WTC11 (cell line): ENCODE measurements at regions not wholly inside any gene's neighbourhood (a gene's known extent, or its start where the extent isn't known, plus 50 kb on each side); places are given as distances from the start of the nearest gene placed in this dataset.

ENCODE experiments used
- ATAC-seq: fragments of 200-7000 bp; cut with Tn5 transposase; 2 replicates; pipeline ENCODE4 v1.10.0; 2021; ENCODE audit warnings: mild to moderate bottlenecking, moderate library complexity
- CTCF ChIA-PET: fragments of 300-600 bp; sonication (Branson Sonifier 250); formaldehyde crosslinking; loops from one replicate; lab custom pipeline; 2021; ENCODE audit warnings: antibody characterized with exemption; lab: Charles Lee
- POLR2A ChIA-PET: fragments of 350-600 bp; sonication (Branson Sonifier 250); formaldehyde crosslinking; loops from one replicate; lab custom pipeline; 2021; ENCODE audit warnings: antibody characterized with exemption; lab: Charles Lee
- DNase-seq: peaks from one replicate; pipeline ENCODE4 v3.0.0; 2021; ENCODE audit warnings: low spot score
- H3K27ac Mint-ChIP-seq: 2 replicates; pipeline ENCODE4 v1.8.0; 2021; ENCODE audit warnings: mixed read lengths
- H3K27me3 Mint-ChIP-seq: 2 replicates; pipeline ENCODE4 v1.8.0; 2021; ENCODE audit warnings: low read depth, mild to moderate bottlenecking, moderate library complexity, mixed read lengths
- H3K36me3 Mint-ChIP-seq: 2 replicates; pipeline ENCODE4 v1.8.0; 2021; ENCODE audit warnings: mixed read lengths
- H3K4me1 Mint-ChIP-seq: 2 replicates; pipeline ENCODE4 v1.8.0; 2022; ENCODE audit warnings: mixed read lengths
- H3K4me3 Mint-ChIP-seq: 2 replicates; pipeline ENCODE4 v1.8.0; 2021; ENCODE audit warnings: mild to moderate bottlenecking, moderate library complexity, mixed read lengths
- H3K9me3 Mint-ChIP-seq: 2 replicates; pipeline ENCODE4 v1.8.0; 2021; ENCODE audit warnings: mixed read lengths
- EMX1 ChIP-seq: fragments of 250-450 bp; sonication (Bioruptor Pico); IDR thresholded peaks from 2 replicates; pipeline ENCODE4 v1.8.0; 2021; ENCODE audit warnings: mild to moderate bottlenecking
- ETV6 ChIP-seq: sonication (generic); formaldehyde crosslinking; IDR thresholded peaks from 2 replicates; pipeline ENCODE4 v1.8.1; 2022; ENCODE audit warnings: mild to moderate bottlenecking, missing genetic modification reagents
- FOXP1 ChIP-seq: sonication (generic); formaldehyde crosslinking; IDR thresholded peaks from 2 replicates; pipeline ENCODE4 v1.8.0; 2022; ENCODE audit warnings: missing genetic modification reagents, mild to moderate bottlenecking, moderate library complexity, borderline replicate concordance
- GTF2I ChIP-seq: fragments of 250-450 bp; sonication (Bioruptor Pico); conservative IDR thresholded peaks from 2 replicates; pipeline ENCODE4 v1.4.0; 2021; ENCODE audit warnings: mild to moderate bottlenecking
- HMGA2 ChIP-seq: fragments of 250-450 bp; sonication (Bioruptor Pico); IDR thresholded peaks from 2 replicates; pipeline ENCODE4 v1.4.0; 2021; ENCODE audit warnings: mild to moderate bottlenecking, moderate library complexity
- IRF2 ChIP-seq: sonication (generic); formaldehyde crosslinking; IDR thresholded peaks from 2 replicates; pipeline ENCODE4 v1.8.0; 2022; ENCODE audit warnings: low read depth, missing genetic modification reagents, borderline replicate concordance
- MLX ChIP-seq: sonication (generic); formaldehyde crosslinking; IDR thresholded peaks from 2 replicates; pipeline ENCODE4 v1.8.1; 2023; ENCODE audit warnings: mild to moderate bottlenecking, missing genetic modification reagents, moderate library complexity
- NR1H2 ChIP-seq: sonication (generic); formaldehyde crosslinking; IDR thresholded peaks from 2 replicates; pipeline ENCODE4 v1.9.0; 2021; ENCODE audit warnings: mild to moderate bottlenecking, moderate library complexity, missing genetic modification reagents
- OVOL2 ChIP-seq: fragments of 250-450 bp; sonication (Bioruptor Pico); IDR thresholded peaks from 2 replicates; pipeline ENCODE4 v1.9.0; 2021; ENCODE audit warnings: mild to moderate bottlenecking, borderline replicate concordance
- RORB ChIP-seq: fragments of 250-450 bp; sonication (Bioruptor Pico); IDR thresholded peaks from 2 replicates; pipeline ENCODE4 v1.9.0; 2021; ENCODE audit warnings: mild to moderate bottlenecking
- STAT6 ChIP-seq: sonication (generic); formaldehyde crosslinking; conservative IDR thresholded peaks from 2 replicates; pipeline ENCODE4 v1.8.1; 2023; ENCODE audit warnings: mild to moderate bottlenecking, low read depth, missing genetic modification reagents, moderate library complexity
- ZNF263 ChIP-seq: sonication (generic); formaldehyde crosslinking; IDR thresholded peaks from 2 replicates; pipeline ENCODE4 v1.8.1; 2022; ENCODE audit warnings: low read depth, mild to moderate bottlenecking, moderate library complexity, missing genetic modification reagents
- ZNF317 ChIP-seq: sonication (generic); formaldehyde crosslinking; IDR thresholded peaks from 2 replicates; pipeline ENCODE4 v1.8.1; 2023; ENCODE audit warnings: low read depth, mild to moderate bottlenecking, moderate library complexity, missing genetic modification reagents, borderline replicate concordance
- ZSCAN18 ChIP-seq: fragments of 250-450 bp; sonication (Bioruptor Pico); IDR thresholded peaks from 2 replicates; pipeline ENCODE4 v2.1.2; 2022; ENCODE audit warnings: mild to moderate bottlenecking, moderate library complexity
- TF ChIP-seq, protein P1 (sequence below): fragments of 250-450 bp; sonication (Bioruptor Pico); IDR thresholded peaks from 2 replicates; pipeline ENCODE4 v1.9.0; 2021; ENCODE audit warnings: moderate library complexity, mild to moderate bottlenecking, inconsistent platforms, borderline replicate concordance
- TF ChIP-seq, protein P2 (sequence below): sonication (generic); formaldehyde crosslinking; IDR thresholded peaks from 2 replicates; pipeline ENCODE4 v1.8.1; 2023; ENCODE audit warnings: mild to moderate bottlenecking, missing genetic modification reagents, borderline replicate concordance
- TF ChIP-seq, protein P3 (sequence below): sonication (generic); formaldehyde crosslinking; IDR thresholded peaks from 2 replicates; pipeline ENCODE4 v1.8.1; 2022; ENCODE audit warnings: low read depth, missing genetic modification reagents, borderline replicate concordance

GRCh38 chr3:117304681-117305080 is 595.1 kb downstream of the TUSC7 start:
- Mint-ChIP-seq H3K36me3 (no peaks in the 10 kb centered on the region), H3K9me3 (no peaks in the 10 kb centered on the region), H3K27ac (no peak overlapping the region), H3K27me3 (no peaks in the 10 kb centered on the region), H3K4me3 (no peak overlapping the region), H3K4me1 (no peaks in the 10 kb centered on the region)
- ChIA-PET CTCF (no interaction called here), POLR2A (interaction anchor here (0.7 kb wide), 1 partner anchor 286 kb away, joined by 3 read pairs; no protein-coding TSS in a partner anchor)
- DNase-seq (no peak), ATAC-seq (no peak)
- TF ChIP-seq ZSCAN18 (CRISPR knock-in tag) (no peak), STAT6 (no peak), GTF2I (CRISPR knock-in tag) (no peak), NR1H2 (CRISPR knock-in tag) (no peak), ZNF317 (CRISPR knock-in tag) (no peak), RORB (no peak), ZNF263 (CRISPR knock-in tag) (no peak), IRF2 (CRISPR knock-in tag) (no peak), ETV6 (CRISPR knock-in tag) (no peak), HMGA2 (CRISPR knock-in tag) (no peak)
- TF ChIP-seq, protein P1, sequence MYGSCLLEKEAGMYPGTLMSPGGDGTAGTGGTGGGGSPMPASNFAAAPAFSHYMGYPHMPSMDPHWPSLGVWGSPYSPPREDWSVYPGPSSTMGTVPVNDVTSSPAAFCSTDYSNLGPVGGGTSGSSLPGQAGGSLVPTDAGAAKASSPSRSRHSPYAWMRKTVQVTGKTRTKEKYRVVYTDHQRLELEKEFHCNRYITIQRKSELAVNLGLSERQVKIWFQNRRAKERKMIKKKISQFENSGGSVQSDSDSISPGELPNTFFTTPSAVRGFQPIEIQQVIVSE: no peak

GRCh38 chr3:117305681-117306080 is 596.1 kb downstream of the TUSC7 start:
- no peak for DNase-seq
- H3K36me3 Mint-ChIP-seq: no peaks in the 10 kb centered on the region
- no peak for ATAC-seq
- TF ChIP-seq, protein P1: no peak
- TF ChIP-seq GTF2I (CRISPR knock-in tag): no peak
- no peak for TF ChIP-seq FOXP1
- TF ChIP-seq, protein P2, sequence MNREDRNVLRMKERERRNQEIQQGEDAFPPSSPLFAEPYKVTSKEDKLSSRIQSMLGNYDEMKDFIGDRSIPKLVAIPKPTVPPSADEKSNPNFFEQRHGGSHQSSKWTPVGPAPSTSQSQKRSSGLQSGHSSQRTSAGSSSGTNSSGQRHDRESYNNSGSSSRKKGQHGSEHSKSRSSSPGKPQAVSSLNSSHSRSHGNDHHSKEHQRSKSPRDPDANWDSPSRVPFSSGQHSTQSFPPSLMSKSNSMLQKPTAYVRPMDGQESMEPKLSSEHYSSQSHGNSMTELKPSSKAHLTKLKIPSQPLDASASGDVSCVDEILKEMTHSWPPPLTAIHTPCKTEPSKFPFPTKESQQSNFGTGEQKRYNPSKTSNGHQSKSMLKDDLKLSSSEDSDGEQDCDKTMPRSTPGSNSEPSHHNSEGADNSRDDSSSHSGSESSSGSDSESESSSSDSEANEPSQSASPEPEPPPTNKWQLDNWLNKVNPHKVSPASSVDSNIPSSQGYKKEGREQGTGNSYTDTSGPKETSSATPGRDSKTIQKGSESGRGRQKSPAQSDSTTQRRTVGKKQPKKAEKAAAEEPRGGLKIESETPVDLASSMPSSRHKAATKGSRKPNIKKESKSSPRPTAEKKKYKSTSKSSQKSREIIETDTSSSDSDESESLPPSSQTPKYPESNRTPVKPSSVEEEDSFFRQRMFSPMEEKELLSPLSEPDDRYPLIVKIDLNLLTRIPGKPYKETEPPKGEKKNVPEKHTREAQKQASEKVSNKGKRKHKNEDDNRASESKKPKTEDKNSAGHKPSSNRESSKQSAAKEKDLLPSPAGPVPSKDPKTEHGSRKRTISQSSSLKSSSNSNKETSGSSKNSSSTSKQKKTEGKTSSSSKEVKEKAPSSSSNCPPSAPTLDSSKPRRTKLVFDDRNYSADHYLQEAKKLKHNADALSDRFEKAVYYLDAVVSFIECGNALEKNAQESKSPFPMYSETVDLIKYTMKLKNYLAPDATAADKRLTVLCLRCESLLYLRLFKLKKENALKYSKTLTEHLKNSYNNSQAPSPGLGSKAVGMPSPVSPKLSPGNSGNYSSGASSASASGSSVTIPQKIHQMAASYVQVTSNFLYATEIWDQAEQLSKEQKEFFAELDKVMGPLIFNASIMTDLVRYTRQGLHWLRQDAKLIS (CRISPR knock-in tag): no peak
- no peaks in the 10 kb centered on the region for H3K9me3 Mint-ChIP-seq
- no peak overlapping the region for H3K27ac Mint-ChIP-seq
- H3K4me1 Mint-ChIP-seq: no peaks in the 10 kb centered on the region
- ChIA-PET POLR2A (no interaction called here), CTCF (no interaction called here)
- H3K27me3 Mint-ChIP-seq: no peaks in the 10 kb centered on the region
- no peak overlapping the region for H3K4me3 Mint-ChIP-seq

DNA sequence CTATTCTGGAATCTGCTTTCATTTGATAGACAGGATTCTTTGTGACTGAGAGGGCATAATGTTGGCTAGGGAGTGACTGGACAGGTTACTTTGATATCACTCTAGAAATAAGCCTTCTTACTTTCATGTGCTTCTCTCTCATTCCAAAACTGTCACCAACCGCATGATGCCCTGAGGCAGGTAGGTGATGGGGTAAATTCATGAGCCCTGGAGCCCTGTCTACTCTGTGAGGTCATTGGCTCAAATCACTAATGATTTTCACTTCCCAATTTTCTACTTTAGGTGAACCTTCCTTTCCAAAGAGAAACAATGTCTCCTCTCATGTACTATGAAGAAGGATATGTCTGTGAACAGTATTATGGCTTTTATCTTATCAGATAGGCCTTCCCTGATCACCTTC is 596.7 kb downstream of the TUSC7 start:
- H3K27me3 Mint-ChIP-seq: no peaks in the 10 kb centered on the region
- H3K4me1 Mint-ChIP-seq: no peaks in the 10 kb centered on the region
- ATAC-seq: no peak
- H3K36me3 Mint-ChIP-seq: no peaks in the 10 kb centered on the region
- ChIA-PET POLR2A (no interaction called here), CTCF (no interaction called here)
- H3K4me3 Mint-ChIP-seq: no peak overlapping the region
- no peaks in the 10 kb centered on the region for H3K9me3 Mint-ChIP-seq
- H3K27ac Mint-ChIP-seq: no peak overlapping the region
- no peak for DNase-seq
- no peak for TF ChIP-seq MLX
- TF ChIP-seq, protein P3, sequence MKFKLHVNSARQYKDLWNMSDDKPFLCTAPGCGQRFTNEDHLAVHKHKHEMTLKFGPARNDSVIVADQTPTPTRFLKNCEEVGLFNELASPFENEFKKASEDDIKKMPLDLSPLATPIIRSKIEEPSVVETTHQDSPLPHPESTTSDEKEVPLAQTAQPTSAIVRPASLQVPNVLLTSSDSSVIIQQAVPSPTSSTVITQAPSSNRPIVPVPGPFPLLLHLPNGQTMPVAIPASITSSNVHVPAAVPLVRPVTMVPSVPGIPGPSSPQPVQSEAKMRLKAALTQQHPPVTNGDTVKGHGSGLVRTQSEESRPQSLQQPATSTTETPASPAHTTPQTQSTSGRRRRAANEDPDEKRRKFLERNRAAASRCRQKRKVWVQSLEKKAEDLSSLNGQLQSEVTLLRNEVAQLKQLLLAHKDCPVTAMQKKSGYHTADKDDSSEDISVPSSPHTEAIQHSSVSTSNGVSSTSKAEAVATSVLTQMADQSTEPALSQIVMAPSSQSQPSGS (CRISPR knock-in tag): no peak
- no peak for TF ChIP-seq GTF2I (CRISPR knock-in tag)
- TF ChIP-seq OVOL2 (CRISPR knock-in tag): no peak
- TF ChIP-seq STAT6: no peak
- TF ChIP-seq EMX1: no peak
